ENCODE measurements at regions not wholly inside any gene's neighbourhood (a gene's known extent, or its start where the extent isn't known, plus 50 kb on each side); places are given as distances from the start of the nearest gene placed in this dataset.

GRCh38 chr2:208556983-208557484 lies 150.4 kb downstream of the PTH2R start:
- DNase-seq (ENCODE audit: low read depth) = no peak
- no peak overlapping the region for H3K4me3 ChIP-seq (ENCODE audit: low read depth, low read length)
- no peak for TF ChIP-seq CTCF (IDR thresholded peaks at IDR 0.05; ENCODE audit: insufficient read depth, low read depth, low read length, missing control alignments)

GRCh38 chr2:208565690-208566416 lies 159.3 kb downstream of the PTH2R start:
- TF ChIP-seq CTCF (IDR thresholded peaks at IDR 0.05; ENCODE audit: insufficient read depth, low read depth, low read length, missing control alignments) = no peak
- no peak overlapping the region for H3K4me3 ChIP-seq (ENCODE audit: low read depth, low read length)
- no peak for DNase-seq (ENCODE audit: low read depth)

GRCh38 chr2:208568203-208568602 lies 161.6 kb downstream of the PTH2R start:
- H3K4me3 ChIP-seq (ENCODE audit: low read depth, low read length) = no peak overlapping the region
- no peak for TF ChIP-seq CTCF (IDR thresholded peaks at IDR 0.05; ENCODE audit: insufficient read depth, low read depth, low read length, missing control alignments)
- no peak for DNase-seq (ENCODE audit: low read depth)

- no peak for TF ChIP-seq CTCF (IDR thresholded peaks at IDR 0.05; ENCODE audit: insufficient read depth, low read depth, low read length, missing control alignments)
- H3K4me3 ChIP-seq (ENCODE audit: low read depth, low read length) = no peak overlapping the region
- no peak for DNase-seq (ENCODE audit: low read depth)
Measured at GRCh38 chr2:208570066-208570465, 163.5 kb downstream of the PTH2R start.

GRCh38 chr2:208570851-208571763 lies 164.5 kb downstream of the PTH2R start:
- no peak overlapping the region for H3K4me3 ChIP-seq (ENCODE audit: low read depth, low read length)
- no peak for TF ChIP-seq CTCF (IDR thresholded peaks at IDR 0.05; ENCODE audit: insufficient read depth, low read depth, low read length, missing control alignments)
- no peak for DNase-seq (ENCODE audit: low read depth)

GRCh38 chr2:208571764-208572131 lies 165.2 kb downstream of the PTH2R start:
- TF ChIP-seq CTCF (IDR thresholded peaks at IDR 0.05; ENCODE audit: insufficient read depth, low read depth, low read length, missing control alignments) = no peak
- DNase-seq (ENCODE audit: low read depth) = no peak

More at GRCh38 chr2:208571764-208572131, 165.2 kb downstream of the PTH2R start:
- H3K4me3 ChIP-seq (ENCODE audit: low read depth, low read length) = no peak overlapping the region

Measured in GM12865 (cell line).